Astrocyte (in vitro differentiated cells and primary cell): ENCODE measurements at regions not wholly inside any gene's neighbourhood (a gene's known extent, or its start where the extent isn't known, plus 50 kb on each side); places are given as distances from the start of the nearest gene placed in this dataset.
"Not testable (repeated sequence)": the region's sequence is repeated elsewhere in the genome, so short reads cannot be mapped to it uniquely, and the experiment has no call there.

ENCODE experiments used
- EZH2 ChIP-seq: IDR thresholded peaks from 2 replicates; pipeline ENCODE4 v1.6.1; 2012; ENCODE audit warnings: mild to moderate bottlenecking, low read length, inconsistent platforms; ENCODE audit not compliant: insufficient read depth
- TF ChIP-seq, protein P1 (sequence below): IDR thresholded peaks from 2 replicates; pipeline ENCODE4 v1.5.1; 2011; ENCODE audit warnings: low read depth, mild to moderate bottlenecking, inconsistent platforms, low read length, moderate library complexity; ENCODE audit not compliant: insufficient read depth

- TF ChIP-seq, protein P1, sequence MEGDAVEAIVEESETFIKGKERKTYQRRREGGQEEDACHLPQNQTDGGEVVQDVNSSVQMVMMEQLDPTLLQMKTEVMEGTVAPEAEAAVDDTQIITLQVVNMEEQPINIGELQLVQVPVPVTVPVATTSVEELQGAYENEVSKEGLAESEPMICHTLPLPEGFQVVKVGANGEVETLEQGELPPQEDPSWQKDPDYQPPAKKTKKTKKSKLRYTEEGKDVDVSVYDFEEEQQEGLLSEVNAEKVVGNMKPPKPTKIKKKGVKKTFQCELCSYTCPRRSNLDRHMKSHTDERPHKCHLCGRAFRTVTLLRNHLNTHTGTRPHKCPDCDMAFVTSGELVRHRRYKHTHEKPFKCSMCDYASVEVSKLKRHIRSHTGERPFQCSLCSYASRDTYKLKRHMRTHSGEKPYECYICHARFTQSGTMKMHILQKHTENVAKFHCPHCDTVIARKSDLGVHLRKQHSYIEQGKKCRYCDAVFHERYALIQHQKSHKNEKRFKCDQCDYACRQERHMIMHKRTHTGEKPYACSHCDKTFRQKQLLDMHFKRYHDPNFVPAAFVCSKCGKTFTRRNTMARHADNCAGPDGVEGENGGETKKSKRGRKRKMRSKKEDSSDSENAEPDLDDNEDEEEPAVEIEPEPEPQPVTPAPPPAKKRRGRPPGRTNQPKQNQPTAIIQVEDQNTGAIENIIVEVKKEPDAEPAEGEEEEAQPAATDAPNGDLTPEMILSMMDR, result not testable (repeated sequence)
- TF ChIP-seq EZH2, result not testable (repeated sequence)
These were observed 266.3 kb downstream of the ASMT start for GRCh38 chrX:1880884-1881817.
